Smooth muscle cell (in vitro differentiated cells): ENCODE measurements at regions not wholly inside any gene's neighbourhood (a gene's known extent, or its start where the extent isn't known, plus 50 kb on each side); places are given as distances from the start of the nearest gene placed in this dataset.

ENCODE experiments used
- DNase-seq: peaks from one replicate; lab custom pipeline; 2025; ENCODE audit not compliant: unreplicated experiment; lab: John Stamatoyannopoulos, UW
- H2AFZ ChIP-seq: fragments of 200-600 bp; sonication (generic); 2 replicates; pipeline ENCODE4 v1.6.0; 2016; ENCODE audit warnings: antibody characterized with exemption, low read depth, mild to moderate bottlenecking
- H3F3A ChIP-seq: fragments of 200-600 bp; sonication (generic); 2 replicates; pipeline ENCODE4 v1.6.0; 2017; ENCODE audit warnings: antibody characterized with exemption, low read depth
- H3K27ac ChIP-seq: fragments of 200-600 bp; sonication (generic); 2 replicates; pipeline ENCODE4 v1.5.1; 2016; ENCODE audit warnings: low read depth, mild to moderate bottlenecking
- H3K27me3 ChIP-seq: fragments of 200-600 bp; sonication (generic); 2 replicates; pipeline ENCODE4 v1.6.1; 2016; ENCODE audit warnings: low read depth, mild to moderate bottlenecking
- H3K36me3 ChIP-seq: fragments of 200-600 bp; sonication (generic); 2 replicates; pipeline ENCODE4 v1.5.1; 2016; ENCODE audit warnings: low read depth
- H3K4me1 ChIP-seq: fragments of 200-600 bp; sonication (generic); 2 replicates; pipeline ENCODE4 v1.5.1; 2016; ENCODE audit warnings: low read depth
- H3K4me2 ChIP-seq: fragments of 200-600 bp; sonication (generic); 2 replicates; pipeline ENCODE4 v1.6.0; 2016; ENCODE audit warnings: mild to moderate bottlenecking
- H3K4me3 ChIP-seq: fragments of 200-600 bp; sonication (generic); 2 replicates; pipeline ENCODE4 v1.5.1; 2016; ENCODE audit warnings: mild to moderate bottlenecking
- H3K79me2 ChIP-seq: fragments of 200-600 bp; sonication (generic); 2 replicates; pipeline ENCODE4 v1.6.0; 2016; ENCODE audit warnings: low read depth, mild to moderate bottlenecking
- H3K9ac ChIP-seq: fragments of 200-600 bp; sonication (generic); 2 replicates; pipeline ENCODE4 v1.6.0; 2016; ENCODE audit warnings: low read depth
- H3K9me3 ChIP-seq: fragments of 200-600 bp; sonication (generic); replicated peaks from 2 replicates; pipeline ENCODE4 v1.5.1; 2016; ENCODE audit warnings: low read depth
- H4K20me1 ChIP-seq: fragments of 200-600 bp; sonication (generic); 2 replicates; pipeline ENCODE4 v1.6.0; 2016; ENCODE audit warnings: low read depth
- WGBS: methylation state at CpG from one replicate; pipeline ENCODE4 v1.1.7; 2016; ENCODE audit warnings: low lambda C conversion rate; 5-methylcytosine and 5-hydroxymethylcytosine counted together
- TF ChIP-seq, protein P1 (sequence below): fragments of 200-600 bp; sonication (generic); IDR thresholded peaks from 2 replicates; pipeline ENCODE4 v1.5.1; 2017; ENCODE audit warnings: borderline replicate concordance, mild to moderate bottlenecking, antibody characterized with exemption; ENCODE audit not compliant: insufficient read depth, poor library complexity, severe bottlenecking

GRCh38 chr6:150813319-150813992 lies 52.0 kb upstream of the MTHFD1L start:
- Histone ChIP-seq H2AFZ (no peak overlapping the region), H3K9me3 (no peaks in the 10 kb centered on the region), H4K20me1 (no peaks in the 10 kb centered on the region), H3F3A (peaks cover 10% of the 10 kb centered on the region), H3K4me2 (peak overlapping the region; percentile 66), H3K36me3 (no peaks in the 10 kb centered on the region), H3K79me2 (no peaks in the 10 kb centered on the region), H3K9ac (peak overlapping the region; percentile 10), H3K4me1 (no peaks in the 10 kb centered on the region), H3K27me3 (no peaks in the 10 kb centered on the region), H3K4me3 (no peak overlapping the region), H3K27ac (peak overlapping the region; percentile 83)
- TF ChIP-seq, protein P1, sequence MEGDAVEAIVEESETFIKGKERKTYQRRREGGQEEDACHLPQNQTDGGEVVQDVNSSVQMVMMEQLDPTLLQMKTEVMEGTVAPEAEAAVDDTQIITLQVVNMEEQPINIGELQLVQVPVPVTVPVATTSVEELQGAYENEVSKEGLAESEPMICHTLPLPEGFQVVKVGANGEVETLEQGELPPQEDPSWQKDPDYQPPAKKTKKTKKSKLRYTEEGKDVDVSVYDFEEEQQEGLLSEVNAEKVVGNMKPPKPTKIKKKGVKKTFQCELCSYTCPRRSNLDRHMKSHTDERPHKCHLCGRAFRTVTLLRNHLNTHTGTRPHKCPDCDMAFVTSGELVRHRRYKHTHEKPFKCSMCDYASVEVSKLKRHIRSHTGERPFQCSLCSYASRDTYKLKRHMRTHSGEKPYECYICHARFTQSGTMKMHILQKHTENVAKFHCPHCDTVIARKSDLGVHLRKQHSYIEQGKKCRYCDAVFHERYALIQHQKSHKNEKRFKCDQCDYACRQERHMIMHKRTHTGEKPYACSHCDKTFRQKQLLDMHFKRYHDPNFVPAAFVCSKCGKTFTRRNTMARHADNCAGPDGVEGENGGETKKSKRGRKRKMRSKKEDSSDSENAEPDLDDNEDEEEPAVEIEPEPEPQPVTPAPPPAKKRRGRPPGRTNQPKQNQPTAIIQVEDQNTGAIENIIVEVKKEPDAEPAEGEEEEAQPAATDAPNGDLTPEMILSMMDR: no peak
- 32% methylated on average over 9 of the region's 9 CpGs for WGBS
- DNase-seq: no peak

DNA sequence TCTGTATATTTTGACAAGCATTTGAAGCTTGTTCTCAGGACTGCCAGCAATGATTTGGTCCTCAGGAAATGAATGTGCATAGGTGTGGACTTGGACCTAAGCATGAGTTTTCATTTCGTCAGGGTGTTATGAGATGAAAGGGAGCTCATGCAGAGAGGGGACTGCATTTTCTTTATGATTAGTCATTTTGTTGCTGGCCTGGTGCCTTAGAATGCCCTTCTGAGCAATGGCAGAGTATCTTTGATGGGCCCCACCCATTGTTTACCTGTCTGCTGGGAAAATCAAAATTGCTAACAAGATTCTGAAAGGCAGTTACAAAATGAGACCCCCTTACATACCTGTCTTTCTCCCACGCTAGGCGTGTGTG lies 51.5 kb upstream of the MTHFD1L start:
- H3F3A ChIP-seq: peaks cover 10% of the 10 kb centered on the region
- H3K4me3 ChIP-seq: no peak overlapping the region
- H3K36me3 ChIP-seq: no peaks in the 10 kb centered on the region
- H3K9me3 ChIP-seq: no peaks in the 10 kb centered on the region
- peak overlapping the region; percentile 66 for H3K4me2 ChIP-seq
- no peaks in the 10 kb centered on the region for H3K27me3 ChIP-seq
- H3K79me2 ChIP-seq: no peaks in the 10 kb centered on the region
- no peak for DNase-seq
- no peaks in the 10 kb centered on the region for H4K20me1 ChIP-seq
- no peak overlapping the region for H2AFZ ChIP-seq
- H3K9ac ChIP-seq: peak overlapping the region; percentile 10
- TF ChIP-seq, protein P1: no peak
- WGBS: 73% methylated on average over 3 of the region's 3 CpGs
- peak overlapping the region; percentile 83 for H3K27ac ChIP-seq
- no peaks in the 10 kb centered on the region for H3K4me1 ChIP-seq
